Lower lobe of right lung (tissue), 2 donors: ENCODE measurements at regions not wholly inside any gene's neighbourhood (a gene's known extent, or its start where the extent isn't known, plus 50 kb on each side); places are given as distances from the start of the nearest gene placed in this dataset.
A peak's percentile ranks its signal among the peaks of the same experiment; 100 is the strongest.
"Not testable (repeated sequence)": the region's sequence is repeated elsewhere in the genome, so short reads cannot be mapped to it uniquely, and the experiment has no call there.

ENCODE experiments used
- ATAC-seq, 2 donors: fragments of 200-7000 bp; cut with Tn5 transposase; one replicate each; pipeline ENCODE4 v1.9.1; 2020 to 2022; ENCODE audit warnings: mild to moderate bottlenecking in 2 of 2, moderate library complexity in 2 of 2
- DNase-seq: peaks from one replicate; pipeline ENCODE4 v3.0.0-alpha.2; 2020
- H3K27ac ChIP-seq: fragments of 200-600 bp; one replicate; pipeline ENCODE4 v1.8.0; 2022
- H3K27me3 ChIP-seq: fragments of 200-600 bp; one replicate; pipeline ENCODE4 v1.8.0; 2022; ENCODE audit warnings: low read depth
- H3K36me3 ChIP-seq: fragments of 200-600 bp; one replicate; pipeline ENCODE4 v1.8.0; 2022; ENCODE audit warnings: mild to moderate bottlenecking
- H3K4me1 ChIP-seq: fragments of 200-600 bp; one replicate; pipeline ENCODE4 v1.8.0; 2022
- H3K4me3 ChIP-seq: fragments of 200-600 bp; one replicate; pipeline ENCODE4 v1.8.0; 2022; ENCODE audit warnings: mild to moderate bottlenecking
- H3K9me3 ChIP-seq: fragments of 200-600 bp; one replicate; pipeline ENCODE4 v1.8.0; 2022
- intact Hi-C: fragments of 100-400 bp; cut with DNase I; formaldehyde crosslinking; loops from one replicate; pipeline ENCODE4 v1.11.0; 2022
- TF ChIP-seq, protein P1 (sequence below): fragments of 200-600 bp; IDR thresholded peaks from one replicate; pipeline ENCODE4 v1.8.0; 2022; ENCODE audit warnings: antibody characterized with exemption, mild to moderate bottlenecking
- donor health status: DM: no; HTN: yes; CAD: no; lungs with severe emphysema.

DNA sequence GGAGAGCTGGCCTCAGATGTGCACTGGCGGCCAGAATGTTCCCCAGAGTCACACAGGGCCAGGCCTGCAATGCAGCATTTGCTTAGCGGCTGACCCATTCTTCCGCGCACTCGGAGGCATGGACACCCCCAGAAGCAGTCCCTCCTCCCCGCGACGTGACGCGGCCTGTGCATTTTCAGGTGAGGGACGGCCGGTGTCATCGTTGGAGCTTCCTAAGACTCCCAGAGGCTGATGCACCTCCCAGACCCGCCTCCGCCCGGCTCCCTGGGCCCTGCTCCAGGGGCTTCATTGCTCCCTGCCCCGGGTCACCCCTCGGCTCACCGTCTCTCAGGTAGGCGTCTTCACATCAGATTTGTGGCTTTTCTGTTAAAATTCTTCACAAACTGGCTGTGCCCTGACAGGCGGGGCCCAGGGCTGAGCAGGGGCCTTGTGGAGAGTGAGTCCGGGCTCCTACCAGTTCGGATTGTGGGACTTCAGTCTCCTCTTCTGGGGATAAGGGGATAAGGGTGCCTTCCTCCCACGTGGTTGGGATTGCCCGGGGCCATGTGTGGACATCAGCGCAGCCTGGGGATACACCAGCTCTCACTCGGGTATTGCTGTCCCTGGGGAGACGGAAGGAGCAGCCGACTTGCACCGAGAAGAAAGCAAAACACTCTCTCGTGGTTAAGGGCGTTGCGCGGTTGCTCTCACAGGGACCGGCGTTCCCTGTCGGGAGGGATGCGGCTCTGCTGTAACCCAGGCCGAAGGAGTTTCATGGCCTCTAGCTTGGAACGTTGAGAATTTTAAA, 249.1 kb downstream of the ADGRD1 start:
- Histone ChIP-seq H3K27ac (no peak overlapping the region), H3K36me3 (no peaks in the 10 kb centered on the region), H3K4me1 (no peaks in the 10 kb centered on the region), H3K9me3 (no peaks in the 10 kb centered on the region), H3K27me3 (no peaks in the 10 kb centered on the region), H3K4me3 (no peak overlapping the region)
- DNase-seq = no peak
- TF ChIP-seq, protein P1, sequence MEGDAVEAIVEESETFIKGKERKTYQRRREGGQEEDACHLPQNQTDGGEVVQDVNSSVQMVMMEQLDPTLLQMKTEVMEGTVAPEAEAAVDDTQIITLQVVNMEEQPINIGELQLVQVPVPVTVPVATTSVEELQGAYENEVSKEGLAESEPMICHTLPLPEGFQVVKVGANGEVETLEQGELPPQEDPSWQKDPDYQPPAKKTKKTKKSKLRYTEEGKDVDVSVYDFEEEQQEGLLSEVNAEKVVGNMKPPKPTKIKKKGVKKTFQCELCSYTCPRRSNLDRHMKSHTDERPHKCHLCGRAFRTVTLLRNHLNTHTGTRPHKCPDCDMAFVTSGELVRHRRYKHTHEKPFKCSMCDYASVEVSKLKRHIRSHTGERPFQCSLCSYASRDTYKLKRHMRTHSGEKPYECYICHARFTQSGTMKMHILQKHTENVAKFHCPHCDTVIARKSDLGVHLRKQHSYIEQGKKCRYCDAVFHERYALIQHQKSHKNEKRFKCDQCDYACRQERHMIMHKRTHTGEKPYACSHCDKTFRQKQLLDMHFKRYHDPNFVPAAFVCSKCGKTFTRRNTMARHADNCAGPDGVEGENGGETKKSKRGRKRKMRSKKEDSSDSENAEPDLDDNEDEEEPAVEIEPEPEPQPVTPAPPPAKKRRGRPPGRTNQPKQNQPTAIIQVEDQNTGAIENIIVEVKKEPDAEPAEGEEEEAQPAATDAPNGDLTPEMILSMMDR = no peak
- no peak for ATAC-seq
- intact Hi-C loops = no loop called here

DNA sequence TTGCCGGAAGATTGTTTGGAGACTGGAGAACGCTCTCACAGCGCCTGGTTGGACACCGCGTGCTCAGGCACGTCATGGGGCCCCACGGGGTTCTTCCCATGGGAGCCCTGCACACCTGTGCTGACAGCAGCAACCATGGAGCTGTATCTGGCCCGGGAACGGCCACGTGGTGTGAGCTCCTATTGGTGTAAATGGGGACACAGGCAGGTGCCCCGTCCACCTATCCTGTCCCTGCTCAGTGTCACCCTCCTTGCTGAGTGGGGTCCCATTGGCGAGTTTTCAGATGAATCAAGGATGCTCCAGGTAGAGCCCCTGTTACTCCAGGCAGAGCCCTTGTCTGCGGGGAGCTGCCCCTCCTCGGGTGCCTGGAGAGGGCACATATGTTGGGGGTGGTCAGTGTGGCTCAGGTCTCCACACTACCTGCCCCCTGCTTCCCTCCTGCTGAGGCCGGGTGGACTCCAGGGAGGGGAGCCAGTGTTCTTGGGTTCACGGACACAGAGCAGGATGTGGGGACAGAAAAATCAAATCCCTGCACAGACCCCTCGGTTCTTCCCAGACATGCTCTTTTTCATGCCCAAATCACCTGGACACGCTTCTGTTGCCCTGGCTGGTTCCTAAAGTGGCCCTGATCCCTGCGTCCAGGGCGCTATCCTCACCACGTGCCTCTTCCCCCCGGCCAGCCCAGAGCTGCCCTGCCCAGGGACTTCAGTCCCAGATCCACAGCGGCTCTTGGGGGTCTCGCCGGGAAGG, 250.1 kb downstream of the ADGRD1 start:
- Histone ChIP-seq H3K9me3 (no peaks in the 10 kb centered on the region), H3K27ac (no peak overlapping the region), H3K36me3 (no peaks in the 10 kb centered on the region), H3K27me3 (no peaks in the 10 kb centered on the region), H3K4me1 (no peaks in the 10 kb centered on the region), H3K4me3 (no peak overlapping the region)
- TF ChIP-seq, protein P1 = no peak
- DNase-seq (no peak), ATAC-seq (no peak)
- intact Hi-C loops = no loop called here

DNA sequence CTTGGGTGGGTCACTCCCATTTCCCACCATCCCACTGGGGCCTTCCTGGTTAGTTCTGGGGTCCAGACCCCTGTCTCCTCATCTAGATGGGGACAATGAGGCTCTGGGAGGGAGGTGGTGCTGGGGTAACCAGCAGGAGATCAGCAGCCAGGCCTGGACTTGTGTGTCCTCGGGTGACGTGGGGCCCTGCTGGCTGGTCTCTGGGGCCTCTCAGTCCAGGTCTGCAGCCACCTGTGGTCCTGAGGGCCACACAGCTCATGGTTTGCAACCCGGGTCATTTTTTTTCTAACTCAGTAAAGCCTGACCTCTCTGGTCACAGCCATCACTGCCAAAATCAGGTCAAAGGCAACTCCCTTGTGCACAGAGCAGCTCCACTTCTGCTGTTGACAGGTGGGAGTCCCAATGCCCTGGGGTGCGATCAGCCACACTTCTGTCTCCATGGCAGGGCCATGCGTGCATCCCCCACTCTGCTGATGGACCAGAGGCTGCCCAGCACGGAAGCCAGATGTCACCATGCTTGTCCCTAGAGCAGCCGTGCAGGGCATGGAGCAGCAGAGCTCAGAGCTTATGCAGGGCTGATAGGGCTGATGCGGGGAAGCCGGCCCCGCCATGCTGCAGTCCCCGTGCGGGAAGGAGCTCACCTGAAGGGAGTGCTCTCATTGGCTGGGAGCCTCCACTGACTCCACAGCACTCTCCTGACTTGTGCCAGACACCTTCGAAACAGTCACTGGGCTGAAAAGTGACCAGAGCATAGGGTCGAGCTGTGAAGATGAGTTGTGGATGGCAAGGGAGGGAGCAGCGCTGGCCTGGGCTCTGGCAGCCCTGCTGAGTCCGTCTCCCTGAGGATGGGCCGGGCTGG, 250.9 kb downstream of the ADGRD1 start:
- Histone ChIP-seq H3K27ac (no peak overlapping the region), H3K4me3 (no peak overlapping the region), H3K4me1 (no peaks in the 10 kb centered on the region), H3K27me3 (peaks cover 3% of the 10 kb centered on the region), H3K36me3 (no peaks in the 10 kb centered on the region), H3K9me3 (no peaks in the 10 kb centered on the region)
- DNase-seq = no peak
- TF ChIP-seq, protein P1 = no peak
- ATAC-seq = no peak
- intact Hi-C loops = no loop called here

DNA sequence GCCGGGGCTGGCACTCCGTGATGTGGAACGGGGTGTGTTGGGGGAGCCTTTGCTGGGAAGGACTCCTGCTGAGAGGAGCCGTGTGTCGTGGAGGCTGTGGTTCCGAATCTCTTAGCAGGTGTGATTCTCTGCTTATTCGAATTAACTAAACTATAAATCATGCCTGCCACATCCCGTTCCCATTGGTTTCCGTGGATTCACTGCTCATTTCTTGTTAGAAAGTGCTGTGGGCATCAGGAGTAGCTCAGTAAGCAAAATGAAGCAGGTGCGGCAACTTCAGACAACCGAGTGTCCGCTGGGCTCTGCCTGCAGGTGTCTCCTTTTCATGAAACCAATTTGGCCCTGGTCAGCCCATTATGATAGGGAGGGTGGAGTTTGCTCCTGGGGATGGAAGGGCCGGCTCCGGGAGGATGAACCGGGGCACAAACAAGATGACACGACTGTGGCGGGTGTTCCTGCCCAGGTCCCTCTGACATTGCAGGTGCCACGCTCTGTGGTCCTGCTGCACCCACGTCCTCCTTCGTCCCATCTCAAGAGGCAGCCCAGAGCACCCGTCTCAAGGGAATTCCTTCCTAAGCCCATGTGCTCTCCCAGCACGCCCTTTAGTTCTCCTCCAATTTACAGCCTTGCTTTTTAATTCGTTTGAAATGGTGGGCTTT, 251.7 kb downstream of the ADGRD1 start:
- H3K4me3 ChIP-seq, ATAC-seq, H3K27me3 ChIP-seq, H3K4me1 ChIP-seq, DNase-seq, H3K9me3 ChIP-seq, intact Hi-C loops, H3K36me3 ChIP-seq, H3K27ac ChIP-seq: not testable (repeated sequence)

DNA sequence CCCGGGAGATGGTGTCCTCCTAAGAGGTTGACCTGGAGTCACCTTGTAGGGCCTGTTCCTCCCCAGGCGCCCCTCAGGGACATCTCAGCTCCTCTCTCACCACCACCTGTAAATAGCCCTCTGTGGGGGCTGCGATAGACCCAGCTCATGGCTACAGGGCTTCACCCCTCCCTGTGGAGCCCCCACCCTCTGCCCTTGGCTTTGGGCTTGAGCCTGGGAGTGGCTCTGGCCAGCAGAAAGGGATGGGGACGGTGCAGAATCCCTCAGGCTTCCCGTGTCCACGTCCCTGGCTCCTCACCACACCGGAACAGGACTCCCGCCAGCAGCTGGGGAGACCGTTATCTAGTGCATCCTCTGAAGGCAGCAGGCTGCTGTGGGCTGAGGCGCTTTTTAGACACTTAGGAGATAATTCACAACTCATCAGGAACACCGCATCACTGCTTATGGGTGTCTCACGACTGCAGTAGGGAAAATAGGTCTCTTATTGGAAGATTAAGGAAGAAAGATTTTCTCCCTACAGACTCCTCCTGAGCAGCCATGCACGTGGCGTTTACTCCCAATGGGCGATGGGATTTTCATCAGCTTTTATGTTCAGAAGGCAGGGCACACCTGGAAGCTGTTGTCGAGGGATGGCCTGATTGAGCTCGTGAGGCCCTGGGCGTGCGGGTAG, 253.1 kb downstream of the ADGRD1 start:
- H3K4me1 ChIP-seq, H3K9me3 ChIP-seq, H3K36me3 ChIP-seq, DNase-seq, intact Hi-C loops, H3K4me3 ChIP-seq, H3K27me3 ChIP-seq, H3K27ac ChIP-seq: not testable (repeated sequence)
- peak in 1 of 2 donors; percentile 7 for ATAC-seq

DNA sequence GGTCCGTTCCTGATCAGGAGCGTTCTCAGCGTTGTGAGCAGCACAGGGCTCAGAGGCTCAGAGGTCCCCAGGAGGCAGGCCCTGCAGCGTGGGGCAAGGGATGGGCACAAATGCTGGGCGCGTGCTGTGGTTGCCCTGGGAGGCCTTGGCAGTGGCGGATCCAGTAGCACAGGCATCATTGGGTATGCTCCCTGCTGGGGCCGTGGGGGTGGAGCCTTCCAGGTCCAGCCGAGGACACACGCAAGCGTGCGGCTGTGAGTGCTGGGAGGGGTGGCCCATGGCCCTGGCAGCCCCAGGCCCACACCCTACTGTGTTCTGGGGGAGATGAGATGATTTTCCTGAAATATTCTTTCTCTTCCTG, 253.6 kb downstream of the ADGRD1 start:
- H3K36me3 ChIP-seq, H3K4me3 ChIP-seq, H3K9me3 ChIP-seq, DNase-seq, H3K27ac ChIP-seq, H3K27me3 ChIP-seq, intact Hi-C loops, H3K4me1 ChIP-seq: not testable (repeated sequence)
- ATAC-seq = peak in 1 of 2 donors; percentile 16

DNA sequence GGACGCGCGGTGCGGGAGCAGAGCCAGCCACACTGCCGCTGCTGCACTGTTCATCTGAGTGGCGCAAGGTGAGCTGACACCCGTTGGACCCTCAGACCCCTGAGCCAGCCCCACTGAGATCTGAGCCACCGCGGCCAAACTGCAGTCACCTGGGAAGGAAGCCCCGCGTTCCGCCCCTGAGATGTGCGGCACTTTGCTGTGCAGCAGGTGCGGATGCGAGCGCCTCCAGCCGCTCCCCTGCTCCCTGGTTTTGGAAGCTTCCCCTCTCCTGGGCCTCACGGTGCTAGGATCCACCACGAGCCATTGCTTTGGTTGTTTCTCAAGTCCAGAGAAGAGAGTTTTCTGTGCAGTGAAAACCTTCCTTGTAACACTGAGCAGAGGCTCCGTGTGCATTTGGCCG, 254.1 kb downstream of the ADGRD1 start:
- H3K27me3 ChIP-seq, DNase-seq, H3K4me3 ChIP-seq, H3K27ac ChIP-seq, H3K9me3 ChIP-seq, H3K36me3 ChIP-seq, H3K4me1 ChIP-seq, intact Hi-C loops: not testable (repeated sequence)
- ATAC-seq = peak in 1 of 2 donors; percentile 18
